HG03571 (cell line): ENCODE measurements at regions not wholly inside any gene's neighbourhood (a gene's known extent, or its start where the extent isn't known, plus 50 kb on each side); places are given as distances from the start of the nearest gene placed in this dataset.
"Not testable (repeated sequence)": the region's sequence is repeated elsewhere in the genome, so short reads cannot be mapped to it uniquely, and the experiment has no call there.

Experiments
- ATAC-seq: cut with Tn5 transposase; IDR thresholded peaks from one replicate; pipeline ENCODE4 v1.9.1; 2021; ENCODE audit not compliant: unreplicated experiment

GRCh38 chr1:241447031-241447644 lies 72.4 kb downstream of the FH start:
- ATAC-seq = no peak

GRCh38 chr1:241444836-241445235 lies 74.7 kb downstream of the FH start:
- no peak for ATAC-seq

GRCh38 chr1:241443561-241443960 lies 76.0 kb downstream of the FH start:
- no peak for ATAC-seq

GRCh38 chr1:241442686-241443085 lies 76.9 kb downstream of the FH start:
- ATAC-seq = no peak

GRCh38 chr1:241440904-241441303 lies 78.7 kb downstream of the FH start:
- no peak for ATAC-seq

- not testable (repeated sequence) for ATAC-seq
Measured at GRCh38 chr1:241438686-241439085, 80.9 kb downstream of the FH start.

GRCh38 chr1:241432241-241432640 lies 75.2 kb upstream of the RGS7 start:
- no peak for ATAC-seq

- not testable (repeated sequence) for ATAC-seq
Measured at GRCh38 chr1:241425091-241425490, 68.1 kb upstream of the RGS7 start.

- ATAC-seq = peak; percentile 27
Measured at GRCh38 chr1:241424480-241424971, 67.5 kb upstream of the RGS7 start.

- peak; percentile 88 for ATAC-seq
Measured at GRCh38 chr1:241423541-241424479, 66.8 kb upstream of the RGS7 start.

- no peak for ATAC-seq
Measured at GRCh38 chr1:241422470-241422869, 65.5 kb upstream of the RGS7 start.

GRCh38 chr1:241419986-241420385 lies 63.0 kb upstream of the RGS7 start:
- ATAC-seq = no peak

GRCh38 chr1:241417258-241417657 lies 60.3 kb upstream of the RGS7 start:
- no peak for ATAC-seq

- ATAC-seq = no peak
Measured at GRCh38 chr1:241413974-241414373, 57.0 kb upstream of the RGS7 start.

GRCh38 chr1:241413386-241413785 lies 56.4 kb upstream of the RGS7 start:
- no peak for ATAC-seq

GRCh38 chr1:241412646-241413045 lies 55.6 kb upstream of the RGS7 start:
- ATAC-seq = no peak

- no peak for ATAC-seq
Measured at GRCh38 chr1:241411776-241412338, 54.9 kb upstream of the RGS7 start.

GRCh38 chr1:241411056-241411775 lies 54.2 kb upstream of the RGS7 start:
- no peak for ATAC-seq

- ATAC-seq = no peak
Measured at GRCh38 chr1:241408170-241408569, 51.2 kb upstream of the RGS7 start.
